DMS 273 (cell line): ENCODE measurements at regions not wholly inside any gene's neighbourhood (a gene's known extent, or its start where the extent isn't known, plus 50 kb on each side); places are given as distances from the start of the nearest gene placed in this dataset.
"Not testable (repeated sequence)": the region's sequence is repeated elsewhere in the genome, so short reads cannot be mapped to it uniquely, and the experiment has no call there.

Experiments
- DNase-seq: peaks from one replicate; lab custom pipeline; 2025; ENCODE audit not compliant: unreplicated experiment; lab: John Stamatoyannopoulos, UW

- no peak for DNase-seq
Observed at GRCh38 chr12:4822572-4822971, 87.1 kb upstream of the KCNA1 start.

GRCh38 chr12:4824380-4824779 is 85.3 kb upstream of the KCNA1 start:
- DNase-seq = no peak

DNA sequence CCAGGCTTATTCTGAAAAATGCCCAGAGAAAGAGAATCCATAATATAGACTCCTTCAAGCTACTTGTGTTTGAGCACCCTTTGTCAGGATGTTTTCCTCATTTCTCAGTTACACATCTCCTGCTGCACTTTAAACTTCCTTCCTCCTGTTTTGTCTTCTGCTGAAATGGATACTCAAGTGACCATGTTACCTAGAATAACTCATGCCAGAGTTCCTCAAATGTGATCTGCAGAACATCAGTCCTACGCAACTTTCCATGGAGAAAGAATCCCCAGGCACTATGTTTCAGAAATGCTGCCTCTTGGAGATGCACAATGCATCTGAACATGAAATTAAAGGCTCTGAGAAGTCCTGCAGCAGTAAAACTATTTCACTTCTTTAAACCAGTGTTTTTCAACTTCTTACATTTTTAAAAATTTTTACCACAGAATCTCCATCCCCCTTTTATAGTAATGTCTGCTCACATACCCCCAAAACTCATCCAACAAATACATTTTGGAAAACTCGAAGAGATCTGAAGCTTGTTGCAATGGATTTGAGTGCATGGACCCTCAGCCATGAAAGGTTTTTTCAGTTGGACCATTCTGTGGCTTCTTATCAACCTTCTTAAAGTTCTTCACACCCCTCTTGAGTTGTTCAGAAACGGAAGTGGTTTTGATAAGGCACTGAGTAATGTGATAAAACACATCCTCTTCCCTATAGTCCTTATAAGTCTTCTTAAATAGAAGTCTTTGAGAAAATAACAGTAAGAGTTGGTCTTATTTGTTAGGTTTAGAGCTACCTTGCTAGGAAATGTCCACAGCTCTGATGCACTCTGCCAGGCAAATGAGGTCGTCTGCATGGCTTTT is 84.5 kb upstream of the KCNA1 start:
- no peak for DNase-seq

DNA sequence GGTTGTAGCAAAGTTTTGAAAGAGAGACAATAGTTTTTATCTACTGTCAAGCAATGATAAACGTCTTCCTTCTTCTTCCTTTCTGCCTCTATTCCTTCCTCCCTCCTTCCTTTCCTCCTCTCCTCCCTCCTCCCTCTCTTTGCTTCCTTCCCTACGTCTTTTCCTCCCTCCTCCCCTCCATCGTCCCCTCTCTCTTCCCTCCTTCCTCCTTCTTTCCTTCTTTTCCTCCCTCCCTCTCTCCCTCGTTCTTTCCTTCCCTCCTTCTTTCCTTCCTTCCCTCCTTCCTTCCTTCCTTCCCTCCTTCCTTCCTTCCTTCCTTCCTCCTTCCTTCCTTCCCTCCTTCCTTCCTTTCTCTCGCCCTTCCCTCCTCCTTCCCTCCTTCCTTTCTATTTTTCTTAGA is 82.8 kb upstream of the KCNA1 start:
- no peak for DNase-seq

- DNase-seq = no peak
Observed at GRCh38 chr12:4828176-4828575, 81.5 kb upstream of the KCNA1 start.

GRCh38 chr12:4829161-4829792 is 80.4 kb upstream of the KCNA1 start:
- no peak for DNase-seq

DNA sequence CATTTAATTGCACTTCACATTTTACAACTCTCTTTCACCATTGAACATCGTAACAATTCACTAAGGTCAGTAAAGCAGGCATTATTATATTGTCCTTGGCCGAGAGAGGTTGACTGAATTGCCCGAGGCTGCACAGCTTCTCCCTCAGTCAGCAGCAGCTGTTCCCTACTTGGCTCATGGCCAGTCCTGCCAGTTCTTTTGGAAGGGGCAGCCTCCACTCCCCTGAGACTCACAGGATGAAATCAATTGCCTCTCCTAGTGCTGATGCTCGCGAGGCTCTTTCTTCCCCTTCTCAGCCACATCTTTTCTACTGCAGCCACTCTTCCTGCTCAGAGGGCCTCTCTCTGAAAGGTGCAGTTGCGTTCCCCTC is 79.9 kb upstream of the KCNA1 start:
- peak; percentile 37 for DNase-seq

DNA sequence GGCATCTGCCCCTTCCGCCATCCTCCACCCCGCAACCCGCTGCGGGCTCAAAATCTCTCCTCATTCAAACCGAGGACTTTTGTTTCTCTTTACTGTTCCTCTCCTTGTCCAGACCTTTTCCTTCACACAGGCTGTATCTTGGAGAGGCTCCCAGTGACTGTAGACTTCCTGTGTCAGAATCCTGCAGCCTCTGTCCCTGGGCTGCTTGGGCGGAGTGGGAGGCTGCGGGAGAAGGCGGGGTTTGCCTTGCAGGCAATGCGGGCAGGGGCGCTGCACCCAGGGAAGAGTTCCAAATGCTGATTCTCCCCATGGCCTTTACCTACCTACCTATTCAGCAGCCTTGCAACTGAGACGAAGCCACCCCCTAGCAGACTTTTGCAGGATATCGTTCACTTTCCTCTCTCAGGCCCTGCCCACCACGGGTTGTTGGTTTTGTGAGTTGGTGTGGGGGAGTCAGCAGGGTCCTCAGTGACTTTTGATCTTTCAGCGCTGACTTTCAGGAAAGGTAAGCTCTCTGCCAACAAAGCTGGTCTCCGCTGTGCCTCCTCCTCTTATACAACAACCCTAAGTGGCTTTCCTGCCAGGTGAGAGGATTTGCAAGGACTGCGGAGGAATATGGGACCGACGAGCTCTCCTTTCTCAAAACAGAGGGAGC is 79.0 kb upstream of the KCNA1 start:
- no peak for DNase-seq

DNA sequence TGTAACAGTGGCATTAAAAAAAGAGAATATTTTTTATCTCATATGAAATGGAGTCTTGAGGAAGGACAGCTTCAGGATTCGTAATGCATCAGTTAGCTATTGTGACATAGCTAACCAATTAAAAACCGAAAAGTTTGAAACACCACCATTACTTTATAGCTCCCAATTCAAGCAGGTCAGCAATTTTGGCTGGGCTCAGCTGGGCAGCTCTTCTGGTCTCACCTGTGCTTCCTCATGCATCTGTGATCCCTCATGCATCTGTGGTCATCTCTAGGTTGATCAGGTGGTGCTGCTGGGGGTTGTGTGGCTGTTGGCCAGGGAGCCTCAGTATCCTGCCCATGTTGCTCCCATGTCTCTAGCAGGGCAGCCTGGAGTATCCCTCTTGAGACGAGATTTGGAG is 76.7 kb upstream of the KCNA1 start:
- DNase-seq = no peak

GRCh38 chr12:4833524-4833923 is 76.2 kb upstream of the KCNA1 start:
- DNase-seq = no peak

- not testable (repeated sequence) for DNase-seq
Observed at GRCh38 chr12:4842401-4842800, 67.3 kb upstream of the KCNA1 start.

- DNase-seq = no peak
Observed at GRCh38 chr12:4843907-4844306, 65.8 kb upstream of the KCNA1 start.

GRCh38 chr12:4847713-4848112 is 62.0 kb upstream of the KCNA1 start:
- DNase-seq = no peak

- peak; percentile 18 for DNase-seq
Observed at GRCh38 chr12:4849115-4849541, 60.6 kb upstream of the KCNA1 start.

DNA sequence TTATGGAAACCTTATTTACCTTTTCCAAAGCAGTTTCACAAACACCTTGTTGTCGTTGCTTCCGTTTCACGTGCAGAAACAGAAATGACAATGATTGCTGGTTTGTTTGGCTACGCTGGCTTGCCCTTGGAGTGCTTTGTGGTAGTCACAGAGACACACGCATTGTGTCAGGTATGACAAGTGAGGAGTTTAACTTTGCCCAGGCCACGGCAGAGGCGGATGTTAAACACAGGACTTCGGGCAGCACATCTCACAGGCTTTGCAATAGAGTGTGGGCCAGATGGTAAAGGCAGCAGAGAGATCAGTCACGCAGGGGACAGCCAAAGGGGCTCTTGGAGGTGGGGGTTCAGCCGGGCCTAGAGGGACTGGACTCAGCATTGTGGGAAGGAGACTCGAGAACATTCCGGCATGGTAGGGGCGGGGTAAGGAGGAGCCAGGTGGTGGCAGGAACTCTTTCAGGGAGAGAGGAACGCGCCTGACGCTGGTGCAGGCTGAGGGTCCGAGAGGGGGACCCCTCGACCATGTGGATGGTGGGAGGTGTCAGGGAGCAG is 59.8 kb upstream of the KCNA1 start:
- no peak for DNase-seq

DNA sequence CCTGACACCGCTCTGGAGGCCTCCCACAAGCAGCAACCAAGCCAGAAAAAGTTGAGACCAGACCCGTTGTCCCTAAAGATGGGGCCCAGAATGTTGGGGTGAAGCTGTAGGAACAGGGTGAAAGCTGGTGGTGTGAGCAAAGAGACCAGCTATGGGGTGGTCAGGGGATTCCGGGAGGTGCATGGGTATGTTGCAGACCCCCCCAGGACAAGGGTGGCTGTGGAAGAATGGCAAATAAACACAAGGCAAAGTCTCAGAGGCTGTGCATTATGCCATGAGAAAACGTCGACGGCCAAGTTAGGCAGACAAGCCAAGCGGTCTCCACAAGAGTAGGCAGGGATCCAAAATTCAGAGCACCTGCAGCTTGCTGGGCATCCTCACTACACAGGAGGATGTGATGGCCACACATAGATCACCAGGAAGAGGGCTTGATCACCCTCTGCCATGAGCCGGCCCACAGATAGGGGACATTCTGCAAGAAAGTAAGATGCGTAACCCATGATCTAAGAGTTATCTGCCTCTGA is 58.8 kb upstream of the KCNA1 start:
- no peak for DNase-seq

DNA sequence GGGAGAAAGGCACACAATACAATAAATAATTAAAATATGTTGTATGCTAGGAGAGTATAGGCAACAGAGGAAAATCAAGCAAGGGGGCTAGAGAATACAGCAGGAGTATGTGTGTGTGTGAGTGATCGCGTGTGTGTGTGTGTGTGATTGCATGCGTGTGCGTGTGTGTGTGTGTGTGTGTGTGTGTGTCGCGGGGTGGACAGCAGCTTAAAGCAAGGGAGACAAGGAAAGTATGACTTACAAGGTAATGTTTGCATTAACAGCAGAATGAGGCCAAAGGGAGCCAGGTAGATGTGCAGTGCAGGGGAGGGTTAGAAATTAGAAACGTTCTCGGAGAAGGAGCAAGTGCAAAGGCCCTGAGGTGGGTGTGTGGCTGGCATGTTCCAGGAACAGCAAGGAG is 57.4 kb upstream of the KCNA1 start:
- DNase-seq = no peak

DNA sequence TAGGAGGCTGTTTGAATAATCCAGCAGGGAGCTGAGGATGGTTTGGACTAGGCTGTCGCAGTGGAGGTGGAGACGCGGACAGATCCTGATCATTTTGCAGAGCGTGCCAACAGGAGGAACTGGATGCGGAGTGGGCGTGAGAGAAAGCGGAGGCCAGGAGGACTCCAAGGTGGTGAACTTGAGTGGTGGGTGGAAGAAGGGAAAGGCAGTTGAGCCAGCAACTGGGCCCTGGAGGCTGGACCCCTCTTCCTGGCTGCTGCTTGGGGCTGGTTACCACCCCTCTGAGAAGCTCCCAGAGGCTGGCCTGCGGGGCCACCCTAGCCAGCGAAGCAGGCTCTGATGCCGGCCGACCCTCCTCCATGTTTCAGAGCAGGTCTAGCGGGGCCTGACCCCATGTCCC is 56.8 kb upstream of the KCNA1 start:
- DNase-seq = no peak

DNA sequence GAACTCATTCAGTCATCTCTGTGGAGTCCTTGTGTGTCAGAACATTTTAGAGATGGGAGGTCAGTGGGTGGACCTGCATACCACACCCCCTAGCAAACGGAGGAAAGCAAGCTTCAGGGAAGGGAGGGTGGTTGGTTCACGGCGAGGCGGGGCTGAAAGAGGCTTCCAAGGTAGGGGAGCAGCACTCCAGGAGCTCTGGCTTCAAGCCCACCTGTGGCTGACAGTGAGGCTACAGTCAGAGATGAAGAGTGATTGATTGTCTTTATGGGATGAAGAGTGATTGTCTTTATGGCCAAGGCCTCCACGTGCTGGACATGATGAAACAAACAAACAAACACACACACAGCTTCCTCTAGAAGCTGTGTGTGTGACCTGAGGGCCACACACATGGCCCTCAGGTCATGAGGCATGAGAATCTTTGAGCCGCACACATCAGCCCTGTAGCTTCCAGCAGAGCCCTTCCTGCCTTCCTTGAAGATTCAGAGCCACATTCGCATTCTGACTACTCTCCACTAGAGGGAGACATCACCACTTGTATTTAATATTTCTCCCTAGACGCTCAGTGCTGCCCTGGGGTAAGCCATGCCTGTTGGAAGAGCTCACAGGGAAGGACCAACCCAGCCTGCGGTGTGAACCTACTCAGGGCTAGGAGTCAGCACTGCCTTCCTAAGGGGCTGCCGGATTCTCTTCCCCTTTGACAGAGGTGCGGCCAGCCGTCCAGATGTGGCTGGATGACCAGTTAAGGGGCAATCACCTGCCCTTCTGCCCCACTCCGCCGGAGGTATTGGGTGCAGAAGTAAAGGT is 54.4 kb upstream of the KCNA1 start:
- peak; percentile 72 for DNase-seq

- no peak for DNase-seq
Observed at GRCh38 chr12:4856596-4856995, 53.1 kb upstream of the KCNA1 start.
